Parathyroid adenoma (tissue), 2 donors: ENCODE measurements at regions not wholly inside any gene's neighbourhood (a gene's known extent, or its start where the extent isn't known, plus 50 kb on each side); places are given as distances from the start of the nearest gene placed in this dataset.

Source experiments
- H2AFZ ChIP-seq: fragments of 300-600 bp; sonication (generic); one replicate; pipeline ENCODE4 v1.7.0; 2017; ENCODE audit warnings: antibody characterized with exemption, mild to moderate bottlenecking
- H3K27ac ChIP-seq: fragments of 300-600 bp; sonication (generic); one replicate; pipeline ENCODE4 v1.7.0; 2017
- H3K27me3 ChIP-seq: fragments of 300-600 bp; sonication (generic); one replicate; pipeline ENCODE4 v1.7.0; 2017; ENCODE audit warnings: low read length; ENCODE audit not compliant: control insufficient read depth, insufficient read depth
- H3K36me3 ChIP-seq: fragments of 300-600 bp; sonication (generic); one replicate; pipeline ENCODE4 v1.7.0; 2017; ENCODE audit warnings: low read length; ENCODE audit not compliant: control insufficient read depth, insufficient read depth
- H3K4me1 ChIP-seq: fragments of 300-600 bp; sonication (generic); one replicate; pipeline ENCODE4 v1.7.0; 2017; ENCODE audit warnings: control low read depth
- H3K4me2 ChIP-seq: fragments of 300-600 bp; sonication (generic); one replicate; pipeline ENCODE4 v1.7.0; 2017; ENCODE audit warnings: low read length
- H3K4me3 ChIP-seq: fragments of 300-600 bp; sonication (generic); one replicate; pipeline ENCODE4 v1.7.0; 2017; ENCODE audit warnings: low read depth, low read length
- H3K79me2 ChIP-seq: fragments of 300-600 bp; sonication (generic); one replicate; pipeline ENCODE4 v1.7.0; 2017; ENCODE audit warnings: control low read depth
- H3K9ac ChIP-seq: fragments of 300-600 bp; sonication (generic); one replicate; pipeline ENCODE4 v1.7.0; 2017; ENCODE audit warnings: mild to moderate bottlenecking
- H3K9me3 ChIP-seq: fragments of 300-600 bp; sonication (generic); one replicate; pipeline ENCODE4 v1.7.0; 2017; ENCODE audit warnings: low read length; ENCODE audit not compliant: control insufficient read depth
- CTCF ChIP-seq: fragments of 300-600 bp; sonication (generic); IDR thresholded peaks from one replicate; pipeline ENCODE4 v1.7.0; 2017; ENCODE audit warnings: antibody characterized with exemption, mild to moderate bottlenecking
- donor health status: primary hyperparathyroidism.

- H3K9me3 ChIP-seq, result no peaks in the 10 kb centered on the region
- no peak overlapping the region for H2AFZ ChIP-seq
- no peak overlapping the region for H3K4me3 ChIP-seq
- H3K4me1 ChIP-seq, result no peaks in the 10 kb centered on the region
- H3K27ac ChIP-seq, result no peak overlapping the region
- H3K36me3 ChIP-seq, result no peaks in the 10 kb centered on the region
- no peaks in the 10 kb centered on the region for H3K79me2 ChIP-seq
- H3K9ac ChIP-seq, result no peak overlapping the region
- no peak for TF ChIP-seq CTCF
- H3K27me3 ChIP-seq, result no peaks in the 10 kb centered on the region
- no peak overlapping the region for H3K4me2 ChIP-seq
Measured at GRCh38 chr3:147173257-147173656, 233.1 kb downstream of the ZIC4 start.

- no peaks in the 10 kb centered on the region for H3K4me1 ChIP-seq
- H3K9ac ChIP-seq, result no peak overlapping the region
- no peaks in the 10 kb centered on the region for H3K36me3 ChIP-seq
- H2AFZ ChIP-seq, result no peak overlapping the region
- H3K27me3 ChIP-seq, result no peaks in the 10 kb centered on the region
- no peak overlapping the region for H3K27ac ChIP-seq
- H3K4me2 ChIP-seq, result no peak overlapping the region
- H3K9me3 ChIP-seq, result no peaks in the 10 kb centered on the region
- H3K4me3 ChIP-seq, result no peak overlapping the region
- no peaks in the 10 kb centered on the region for H3K79me2 ChIP-seq
- TF ChIP-seq CTCF, result no peak
Measured at GRCh38 chr3:147162743-147163142, 243.6 kb downstream of the ZIC4 start.

GRCh38 chr3:147161833-147162232, 244.5 kb downstream of the ZIC4 start:
- Histone ChIP-seq H3K4me3 (no peak overlapping the region), H3K27ac (no peak overlapping the region), H3K9ac (no peak overlapping the region), H3K79me2 (no peaks in the 10 kb centered on the region), H3K4me1 (no peaks in the 10 kb centered on the region), H3K27me3 (no peaks in the 10 kb centered on the region), H3K4me2 (no peak overlapping the region), H3K36me3 (no peaks in the 10 kb centered on the region), H2AFZ (no peak overlapping the region), H3K9me3 (no peaks in the 10 kb centered on the region)
- no peak for TF ChIP-seq CTCF

- H3K4me3 ChIP-seq, result no peak overlapping the region
- H3K36me3 ChIP-seq, result no peaks in the 10 kb centered on the region
- H3K9me3 ChIP-seq, result no peaks in the 10 kb centered on the region
- no peak overlapping the region for H3K4me2 ChIP-seq
- H3K27me3 ChIP-seq, result no peaks in the 10 kb centered on the region
- no peaks in the 10 kb centered on the region for H3K79me2 ChIP-seq
- H3K4me1 ChIP-seq, result no peaks in the 10 kb centered on the region
- H3K27ac ChIP-seq, result no peak overlapping the region
- H3K9ac ChIP-seq, result no peak overlapping the region
- no peak overlapping the region for H2AFZ ChIP-seq
- TF ChIP-seq CTCF, result no peak
Measured at GRCh38 chr3:147160984-147161383, 245.4 kb downstream of the ZIC4 start.

- Histone ChIP-seq H3K27me3 (no peaks in the 10 kb centered on the region), H3K4me2 (no peak overlapping the region), H3K36me3 (no peaks in the 10 kb centered on the region), H3K27ac (no peak overlapping the region), H3K9ac (no peak overlapping the region), H3K4me3 (no peak overlapping the region), H3K9me3 (no peaks in the 10 kb centered on the region), H3K79me2 (no peaks in the 10 kb centered on the region), H3K4me1 (no peaks in the 10 kb centered on the region), H2AFZ (no peak overlapping the region)
- no peak for TF ChIP-seq CTCF
Measured at GRCh38 chr3:147159141-147159540, 247.2 kb downstream of the ZIC4 start.
